ENCODE measurements at regions not wholly inside any gene's neighbourhood (a gene's known extent, or its start where the extent isn't known, plus 50 kb on each side); places are given as distances from the start of the nearest gene placed in this dataset.

- no peaks in the 10 kb centered on the region for H3K79me1 ChIP-seq (ENCODE audit: insufficient read depth, low read depth, low read length, poor library complexity, severe bottlenecking)
- no peak overlapping the region for H3K4me3 Mint-ChIP-seq
- H3K9me3 ChIP-seq (ENCODE audit: control insufficient read depth, low read depth, low read length): no peaks in the 10 kb centered on the region
- H3K4me1 Mint-ChIP-seq: no peaks in the 10 kb centered on the region; a peak in 1 of 4 replicates
- peaks cover 6 to 11% of the 10 kb centered on the region in 2 experiments for H3K9me3 Mint-ChIP-seq
- no peak overlapping the region for H2BK12ac ChIP-seq (ENCODE audit: insufficient read length, low read depth, low read length)
- no CpG with 5 or more reads among the region's 7 CpGs for WGBS (ENCODE audit: extremely low coverage, insufficient read length, low lambda C conversion rate)
- DNase-seq: no peak
- no peaks in the 10 kb centered on the region for H4K20me1 ChIP-seq (ENCODE audit: control insufficient read depth, insufficient read depth, insufficient read length)
- no peaks in the 10 kb centered on the region for H3K27me3 ChIP-seq (ENCODE audit: insufficient read depth, low read length)
- peaks cover 0 to 8% (median 0%) of the 10 kb centered on the region in 3 experiments; a peak in 2 of 7 replicates for H3K36me3 Mint-ChIP-seq (ENCODE audit: insufficient read depth in 1 of 3, low read depth in 3 of 3)
- H2AFZ ChIP-seq (ENCODE audit: low read length): no peak overlapping the region
- no peak overlapping the region for H2BK20ac ChIP-seq (ENCODE audit: low read depth, low read length, poor library complexity, severe bottlenecking)
- no peak overlapping the region for H2BK5ac ChIP-seq (ENCODE audit: insufficient read length, low read length)
- H3K4ac ChIP-seq (ENCODE audit: low read depth, low read length): no peak overlapping the region
- H2BK120ac ChIP-seq (ENCODE audit: low read depth, low read length, poor library complexity, severe bottlenecking): no peak overlapping the region
- no peak overlapping the region for H3T11ph ChIP-seq (ENCODE audit: low read length)
- H3K23ac ChIP-seq (ENCODE audit: insufficient read length, low read depth, low read length): no peak overlapping the region
- no peak overlapping the region for H3K14ac ChIP-seq (ENCODE audit: insufficient read depth, low read length)
- no peak overlapping the region for H3K27ac ChIP-seq (ENCODE audit: insufficient read length, low read depth, low read length)
- no peak overlapping the region for H4K5ac ChIP-seq (ENCODE audit: insufficient read length, low read depth, low read length)
- no peak overlapping the region for H3K9ac ChIP-seq (ENCODE audit: extremely low read depth, insufficient read length, low read length)
- no peak overlapping the region for H2AK5ac ChIP-seq (ENCODE audit: insufficient read length, low read length)
- no peak overlapping the region for H3K4me2 ChIP-seq (ENCODE audit: insufficient read depth, insufficient read length, low read length)
- no peak for TF ChIP-seq CTCF (conservative IDR thresholded peaks at IDR 0.05)
- H3K18ac ChIP-seq (ENCODE audit: insufficient read length, low read depth, low read length): no peak overlapping the region
- no peaks in the 10 kb centered on the region for H3K4me1 ChIP-seq (ENCODE audit: insufficient read depth, low read length)
- H4K8ac ChIP-seq (replicated peaks; ENCODE audit: insufficient read length, low read depth, low read length): no peak overlapping the region
- no peaks in the 10 kb centered on the region; the same call in 1 of the 2 replicates for H3K27me3 Mint-ChIP-seq (ENCODE audit: low read depth)
- no peak overlapping the region for H2BK15ac ChIP-seq (ENCODE audit: low read depth, low read length)
- no peak overlapping the region; a peak in 1 of 7 replicates for H3K27ac Mint-ChIP-seq
- H3K56ac ChIP-seq (ENCODE audit: insufficient read length, low read depth, low read length): no peak overlapping the region
- no peaks in the 10 kb centered on the region for H3K79me2 ChIP-seq (ENCODE audit: insufficient read depth, low read length)
- no peaks in the 10 kb centered on the region for H3K23me2 ChIP-seq (ENCODE audit: insufficient read length, low read depth, low read length, poor library complexity, severe bottlenecking)
- no peak overlapping the region for H4K91ac ChIP-seq (ENCODE audit: insufficient read length, low read depth, low read length)
Observed at GRCh38 chr9:27712806-27713205, 139.5 kb upstream of the C9orf72 start.

All from H9 (cell line).